SK-N-MC (cell line): ENCODE measurements at regions not wholly inside any gene's neighbourhood (a gene's known extent, or its start where the extent isn't known, plus 50 kb on each side); places are given as distances from the start of the nearest gene placed in this dataset.

ENCODE experiments used
- EZH2 ChIP-seq: fragments of 200-600 bp; sonication (generic); IDR thresholded peaks from one replicate; pipeline ENCODE4 v1.6.1; 2017; ENCODE audit warnings: antibody characterized with exemption
- POLR2AphosphoS5 ChIP-seq: IDR thresholded peaks from 2 replicates; pipeline ENCODE4 v1.6.1; 2012; ENCODE audit warnings: mild to moderate bottlenecking, low read depth, low read length, borderline replicate concordance

DNA sequence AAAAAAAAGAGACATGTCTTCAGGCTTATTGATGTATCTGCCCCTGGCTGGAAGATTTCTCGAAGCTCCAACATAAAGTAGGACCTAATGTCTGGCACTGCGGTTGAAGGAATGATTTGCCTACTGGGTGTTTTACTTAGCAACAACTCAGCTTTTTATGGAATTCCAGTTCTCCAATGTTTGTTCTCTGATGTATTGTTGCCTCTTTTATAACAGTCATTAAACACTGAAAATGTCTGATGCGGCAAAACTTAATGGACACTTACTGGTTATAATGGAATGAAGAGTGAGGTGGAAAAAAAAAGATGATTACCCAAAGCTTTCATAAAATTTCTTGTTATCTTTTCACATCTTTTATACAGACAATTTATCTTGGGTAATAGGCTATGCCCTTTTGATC is 75.6 kb upstream of the ZFP42 start:
- TF ChIP-seq EZH2 = no peak
- no peak for TF ChIP-seq POLR2AphosphoS5
